Hepatocyte (in vitro differentiated cells): ENCODE measurements at regions not wholly inside any gene's neighbourhood (a gene's known extent, or its start where the extent isn't known, plus 50 kb on each side); places are given as distances from the start of the nearest gene placed in this dataset.

Source experiments
- EZH2phosphoT487 ChIP-seq: fragments of 200-600 bp; sonication (generic); IDR thresholded peaks from one replicate; pipeline ENCODE4 v1.6.1; 2018; ENCODE audit warnings: antibody characterized with exemption, mild to moderate bottlenecking, low read depth, moderate library complexity; ENCODE audit not compliant: unreplicated experiment, severe bottlenecking
- TF ChIP-seq, protein P1 (sequence below): fragments of 200-600 bp; sonication (generic); IDR thresholded peaks from 2 replicates; pipeline ENCODE4 v1.5.1; 2016; ENCODE audit warnings: antibody characterized with exemption, mild to moderate bottlenecking; ENCODE audit not compliant: poor library complexity

DNA sequence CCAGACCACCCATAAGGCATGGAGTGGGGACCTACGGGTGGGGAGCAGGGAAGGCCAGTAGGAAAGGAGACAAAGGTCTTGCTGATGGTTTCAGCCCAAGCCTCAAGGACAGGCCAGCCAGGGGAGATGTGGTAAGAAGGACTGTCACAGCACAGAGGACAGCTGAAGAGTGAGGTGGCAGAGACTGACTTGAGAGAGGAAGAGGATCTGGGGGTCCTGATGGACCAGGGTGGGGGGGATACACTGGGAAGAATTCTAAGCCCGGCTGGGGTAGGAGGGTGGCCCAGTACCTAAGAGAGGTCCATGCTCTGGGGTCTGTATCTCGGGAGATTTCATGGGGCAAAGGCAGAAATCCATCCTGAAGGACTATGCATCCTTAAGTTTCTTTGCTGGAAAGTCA, 66.1 kb upstream of the THY1 start:
- TF ChIP-seq, protein P1, sequence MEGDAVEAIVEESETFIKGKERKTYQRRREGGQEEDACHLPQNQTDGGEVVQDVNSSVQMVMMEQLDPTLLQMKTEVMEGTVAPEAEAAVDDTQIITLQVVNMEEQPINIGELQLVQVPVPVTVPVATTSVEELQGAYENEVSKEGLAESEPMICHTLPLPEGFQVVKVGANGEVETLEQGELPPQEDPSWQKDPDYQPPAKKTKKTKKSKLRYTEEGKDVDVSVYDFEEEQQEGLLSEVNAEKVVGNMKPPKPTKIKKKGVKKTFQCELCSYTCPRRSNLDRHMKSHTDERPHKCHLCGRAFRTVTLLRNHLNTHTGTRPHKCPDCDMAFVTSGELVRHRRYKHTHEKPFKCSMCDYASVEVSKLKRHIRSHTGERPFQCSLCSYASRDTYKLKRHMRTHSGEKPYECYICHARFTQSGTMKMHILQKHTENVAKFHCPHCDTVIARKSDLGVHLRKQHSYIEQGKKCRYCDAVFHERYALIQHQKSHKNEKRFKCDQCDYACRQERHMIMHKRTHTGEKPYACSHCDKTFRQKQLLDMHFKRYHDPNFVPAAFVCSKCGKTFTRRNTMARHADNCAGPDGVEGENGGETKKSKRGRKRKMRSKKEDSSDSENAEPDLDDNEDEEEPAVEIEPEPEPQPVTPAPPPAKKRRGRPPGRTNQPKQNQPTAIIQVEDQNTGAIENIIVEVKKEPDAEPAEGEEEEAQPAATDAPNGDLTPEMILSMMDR = no peak
- TF ChIP-seq EZH2phosphoT487 = no peak
